Activated CD8-positive, alpha-beta T cell treated with anti-CD3 and anti-CD28 coated beads for 36 hours (primary cell): ENCODE measurements at regions not wholly inside any gene's neighbourhood (a gene's known extent, or its start where the extent isn't known, plus 50 kb on each side); places are given as distances from the start of the nearest gene placed in this dataset.

Experiments
- ATAC-seq: fragments of 200-7000 bp; cut with Tn5 transposase; one replicate; pipeline ENCODE4 v1.10.0; 2021; ENCODE audit warnings: mild to moderate bottlenecking, moderate library complexity
- CTCF ChIA-PET: fragments of 350-600 bp; sonication (Branson Sonifier 250); formaldehyde crosslinking; loops from one replicate; lab custom pipeline; 2021; ENCODE audit warnings: antibody characterized with exemption; lab: Charles Lee
- POLR2A ChIA-PET: fragments of 350-600 bp; sonication (Branson Sonifier 250); formaldehyde crosslinking; loops from one replicate; lab custom pipeline; 2021; ENCODE audit warnings: antibody characterized with exemption; lab: Charles Lee
- DNase-seq: peaks from one replicate; pipeline ENCODE4 v3.0.0-alpha.2; 2020
- H3K27ac Mint-ChIP-seq: one replicate; pipeline ENCODE4 v1.8.0; 2021; ENCODE audit warnings: mild to moderate bottlenecking, mixed read lengths
- H3K27me3 Mint-ChIP-seq: one replicate; pipeline ENCODE4 v1.8.0; 2021; ENCODE audit warnings: mixed read lengths
- H3K36me3 Mint-ChIP-seq: one replicate; pipeline ENCODE4 v1.8.0; 2021; ENCODE audit warnings: low read depth, mixed read lengths
- H3K4me1 Mint-ChIP-seq: one replicate; pipeline ENCODE4 v1.8.0; 2021; ENCODE audit warnings: low read depth, mixed read lengths
- H3K4me3 Mint-ChIP-seq: one replicate; pipeline ENCODE4 v1.8.0; 2021; ENCODE audit warnings: mild to moderate bottlenecking, moderate library complexity, mixed read lengths
- H3K9me3 Mint-ChIP-seq: one replicate; pipeline ENCODE4 v1.8.0; 2021; ENCODE audit warnings: mixed read lengths
- CTCF ChIP-seq: fragments of 200-600 bp; IDR thresholded peaks from one replicate; pipeline ENCODE4 v1.8.0; 2022; ENCODE audit warnings: antibody characterized with exemption, mild to moderate bottlenecking
- intact Hi-C: fragments of 100-400 bp; cut with micrococcal nuclease; formaldehyde crosslinking; loops from one replicate; pipeline ENCODE4 v1.10.0; 2022

DNA sequence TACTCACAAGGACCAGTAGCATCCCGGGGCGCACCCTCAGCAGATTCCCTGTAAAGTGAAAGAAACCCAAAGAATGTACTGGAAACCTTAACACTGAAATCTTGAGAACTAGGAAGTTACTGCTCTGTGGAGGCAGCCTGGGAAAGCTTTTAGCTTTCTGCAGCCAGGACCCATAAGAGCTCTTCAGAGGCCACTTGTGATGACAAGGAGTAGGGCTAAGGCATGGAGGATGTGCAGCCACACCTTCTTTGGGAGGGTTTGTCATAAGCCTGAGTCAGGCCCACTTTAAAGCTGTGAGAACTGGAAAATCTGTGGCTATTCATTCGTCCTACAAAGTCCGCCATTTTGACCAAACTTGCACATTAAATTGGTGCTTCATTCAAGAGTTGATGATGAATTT lies 291.1 kb upstream of the TLE4 start:
- Mint-ChIP-seq H3K4me1 (no peaks in the 10 kb centered on the region), H3K36me3 (no peaks in the 10 kb centered on the region), H3K27me3 (no peaks in the 10 kb centered on the region), H3K27ac (no peak overlapping the region), H3K9me3 (no peaks in the 10 kb centered on the region), H3K4me3 (no peak overlapping the region)
- DNase-seq, result no peak
- no peak for ATAC-seq
- ChIA-PET CTCF (no interaction called here), POLR2A (no interaction called here)
- intact Hi-C loops, result no loop called here
- no peak for TF ChIP-seq CTCF

DNA sequence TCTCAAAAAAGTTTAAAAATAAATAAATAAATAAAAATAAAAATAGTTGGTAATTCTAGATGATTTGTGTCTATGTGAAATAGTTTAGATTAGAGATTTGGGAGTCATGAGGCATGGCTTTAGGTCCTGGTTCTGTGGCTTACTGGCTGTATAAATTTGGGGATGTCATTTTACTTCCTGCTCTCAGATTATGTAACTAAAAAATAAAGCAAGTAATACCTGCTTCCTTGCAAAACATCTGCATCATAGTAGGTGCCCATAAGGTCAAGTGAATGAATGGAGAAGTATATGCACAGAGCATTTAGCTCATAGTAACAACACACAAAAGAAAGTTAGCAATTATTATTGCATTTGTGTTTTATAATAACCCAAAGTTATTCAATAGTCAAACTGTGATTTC lies 287.7 kb upstream of the TLE4 start:
- no peaks in the 10 kb centered on the region for H3K4me1 Mint-ChIP-seq
- no peaks in the 10 kb centered on the region for H3K9me3 Mint-ChIP-seq
- H3K4me3 Mint-ChIP-seq, result no peak overlapping the region
- ChIA-PET CTCF (no interaction called here), POLR2A (no interaction called here)
- no peak for DNase-seq
- no peak for TF ChIP-seq CTCF
- no peak overlapping the region for H3K27ac Mint-ChIP-seq
- intact Hi-C loops, result no loop called here
- H3K36me3 Mint-ChIP-seq, result no peaks in the 10 kb centered on the region
- H3K27me3 Mint-ChIP-seq, result no peaks in the 10 kb centered on the region
- ATAC-seq, result no peak

- no peak overlapping the region for H3K27ac Mint-ChIP-seq
- H3K36me3 Mint-ChIP-seq, result no peaks in the 10 kb centered on the region
- H3K9me3 Mint-ChIP-seq, result no peaks in the 10 kb centered on the region
- no peak overlapping the region for H3K4me3 Mint-ChIP-seq
- intact Hi-C loops, result no loop called here
- no peak for TF ChIP-seq CTCF
- H3K27me3 Mint-ChIP-seq, result no peaks in the 10 kb centered on the region
- no peak for ATAC-seq
- no peaks in the 10 kb centered on the region for H3K4me1 Mint-ChIP-seq
- ChIA-PET POLR2A (no interaction called here), CTCF (no interaction called here)
- DNase-seq, result no peak
Measured at GRCh38 chr9:79286992-79287707, 284.6 kb upstream of the TLE4 start.

GRCh38 chr9:79287708-79288290 lies 284.0 kb upstream of the TLE4 start:
- intact Hi-C loops, result no loop called here
- H3K4me3 Mint-ChIP-seq, result no peak overlapping the region
- H3K27ac Mint-ChIP-seq, result no peak overlapping the region
- ChIA-PET POLR2A (no interaction called here), CTCF (no interaction called here)
- no peak for TF ChIP-seq CTCF
- DNase-seq, result no peak
- no peaks in the 10 kb centered on the region for H3K4me1 Mint-ChIP-seq
- no peaks in the 10 kb centered on the region for H3K27me3 Mint-ChIP-seq
- no peaks in the 10 kb centered on the region for H3K9me3 Mint-ChIP-seq
- no peak for ATAC-seq
- H3K36me3 Mint-ChIP-seq, result no peaks in the 10 kb centered on the region

DNA sequence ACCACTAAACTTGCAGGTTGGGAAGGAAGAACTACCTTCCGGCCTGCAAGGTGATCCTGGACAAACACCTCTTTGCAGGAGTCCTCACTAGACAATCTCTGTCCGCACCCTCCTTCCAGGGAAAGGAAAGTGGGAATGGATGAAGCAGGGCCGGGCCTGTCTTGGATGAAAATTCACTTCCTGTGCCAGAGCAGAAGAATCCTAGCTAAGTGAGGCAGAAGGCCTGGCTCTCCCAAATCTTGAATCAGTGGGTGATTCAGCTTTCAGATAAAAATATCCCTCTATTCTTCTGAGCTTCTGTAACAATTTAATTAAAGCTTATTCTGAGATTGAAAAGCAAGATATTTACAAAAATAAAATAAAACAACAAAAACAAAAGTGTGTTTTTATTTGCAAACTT lies 281.9 kb upstream of the TLE4 start:
- no peaks in the 10 kb centered on the region for H3K4me1 Mint-ChIP-seq
- ChIA-PET CTCF (no interaction called here), POLR2A (no interaction called here)
- TF ChIP-seq CTCF, result no peak
- intact Hi-C loops, result no loop called here
- ATAC-seq, result no peak
- H3K36me3 Mint-ChIP-seq, result no peaks in the 10 kb centered on the region
- H3K27me3 Mint-ChIP-seq, result no peaks in the 10 kb centered on the region
- no peak for DNase-seq
- H3K4me3 Mint-ChIP-seq, result no peak overlapping the region
- no peaks in the 10 kb centered on the region for H3K9me3 Mint-ChIP-seq
- H3K27ac Mint-ChIP-seq, result no peak overlapping the region
